A673 (cell line): ENCODE measurements at regions not wholly inside any gene's neighbourhood (a gene's known extent, or its start where the extent isn't known, plus 50 kb on each side); places are given as distances from the start of the nearest gene placed in this dataset.

Experiments
- EZH2 ChIP-seq: fragments of 200-600 bp; sonication (generic); IDR thresholded peaks from 2 replicates; pipeline ENCODE4 v1.6.1; 2017; ENCODE audit warnings: borderline replicate concordance, low read depth, mild to moderate bottlenecking, mixed read lengths, antibody characterized with exemption, low read length; ENCODE audit not compliant: poor library complexity, severe bottlenecking
- TF ChIP-seq, protein P1 (sequence below): fragments of 300-800, 200-600 bp; sonication (generic); conservative IDR thresholded peaks from 2 replicates; pipeline ENCODE4 v1.5.1; 2017; ENCODE audit warnings: low read depth, mild to moderate bottlenecking, antibody characterized with exemption, low read length, moderate library complexity, mixed read lengths

DNA sequence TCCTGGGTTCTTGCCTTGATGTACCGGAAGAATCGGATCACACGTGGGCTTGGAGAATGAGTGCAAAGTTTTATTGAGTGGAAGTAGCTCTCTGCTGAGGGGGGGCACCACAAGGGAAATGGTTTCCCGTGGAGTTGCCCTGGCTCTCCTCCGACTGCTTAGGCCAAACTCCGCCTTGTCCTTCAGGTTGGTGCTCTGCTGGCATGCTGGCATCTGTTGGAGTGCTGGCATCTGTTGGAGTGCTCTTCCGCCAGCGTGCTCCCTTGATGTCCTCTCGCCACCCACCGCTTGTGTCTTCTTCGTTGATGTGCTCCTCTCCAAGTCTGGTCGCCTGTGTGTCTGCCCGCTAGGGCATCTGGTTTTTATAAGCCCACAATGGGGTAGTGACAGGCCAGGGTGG, 317.1 kb upstream of the HSF2 start:
- TF ChIP-seq, protein P1, sequence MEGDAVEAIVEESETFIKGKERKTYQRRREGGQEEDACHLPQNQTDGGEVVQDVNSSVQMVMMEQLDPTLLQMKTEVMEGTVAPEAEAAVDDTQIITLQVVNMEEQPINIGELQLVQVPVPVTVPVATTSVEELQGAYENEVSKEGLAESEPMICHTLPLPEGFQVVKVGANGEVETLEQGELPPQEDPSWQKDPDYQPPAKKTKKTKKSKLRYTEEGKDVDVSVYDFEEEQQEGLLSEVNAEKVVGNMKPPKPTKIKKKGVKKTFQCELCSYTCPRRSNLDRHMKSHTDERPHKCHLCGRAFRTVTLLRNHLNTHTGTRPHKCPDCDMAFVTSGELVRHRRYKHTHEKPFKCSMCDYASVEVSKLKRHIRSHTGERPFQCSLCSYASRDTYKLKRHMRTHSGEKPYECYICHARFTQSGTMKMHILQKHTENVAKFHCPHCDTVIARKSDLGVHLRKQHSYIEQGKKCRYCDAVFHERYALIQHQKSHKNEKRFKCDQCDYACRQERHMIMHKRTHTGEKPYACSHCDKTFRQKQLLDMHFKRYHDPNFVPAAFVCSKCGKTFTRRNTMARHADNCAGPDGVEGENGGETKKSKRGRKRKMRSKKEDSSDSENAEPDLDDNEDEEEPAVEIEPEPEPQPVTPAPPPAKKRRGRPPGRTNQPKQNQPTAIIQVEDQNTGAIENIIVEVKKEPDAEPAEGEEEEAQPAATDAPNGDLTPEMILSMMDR, result no peak
- TF ChIP-seq EZH2, result no peak
